ENCODE measurements at regions not wholly inside any gene's neighbourhood (a gene's known extent, or its start where the extent isn't known, plus 50 kb on each side); places are given as distances from the start of the nearest gene placed in this dataset.

GRCh38 chr2:240325016-240326007, 110.2 kb upstream of the GPC1 start:
- Histone ChIP-seq H3K4me2 (ENCODE audit: insufficient read depth in 1 of 2, low read depth in 2 of 2, low read length in 2 of 2) (no peak overlapping the region), H3K27me3 (replicated peaks in 1 of 4; ENCODE audit: control insufficient read depth in 3 of 4, extremely low read depth in 1 of 4, insufficient read depth in 3 of 4, low read length in 3 of 4) (no peaks in the 10 kb centered on the region), H3K4me3 (ENCODE audit: extremely low read depth in 1 of 4, insufficient read depth in 2 of 4, low read depth in 3 of 4, low read length in 4 of 4) (no peak overlapping the region), H3K4ac (replicated peaks; ENCODE audit: insufficient read length, low read depth, low read length) (no peak overlapping the region), H3K18ac (ENCODE audit: extremely low read depth, low read length) (no peak overlapping the region), H3K9ac (replicated peaks in 1 of 4; ENCODE audit: extremely low read depth in 1 of 4, low read depth in 3 of 4, low read length in 3 of 4) (no peak overlapping the region), H4K5ac (ENCODE audit: insufficient read length, low read depth, low read length) (no peak overlapping the region), H3K79me1 (ENCODE audit: low read depth, low read length) (no peaks in the 10 kb centered on the region), H2BK15ac (ENCODE audit: low read length) (no peak overlapping the region), H4K8ac (ENCODE audit: extremely low read depth, insufficient read depth, low read length) (no peak overlapping the region; the same call in 1 of the 2 replicates), H3K4me1 (replicated peaks in 1 of 4; ENCODE audit: control insufficient read depth in 3 of 4, insufficient read depth in 4 of 4, low read length in 3 of 4) (peaks cover 0 to 5% (median 0%) of the 10 kb centered on the region in 4 experiments; a peak in 1 of 7 replicates), H3K27ac (ENCODE audit: low read depth, low read length) (no peak overlapping the region), H3K9me3 (ENCODE audit: insufficient read depth in 2 of 2, low read depth in 1 of 2, low read length in 1 of 2) (no peaks in the 10 kb centered on the region; a peak in 2 of 4 replicates), H3K23me2 (ENCODE audit: low read depth, low read length) (no peaks in the 10 kb centered on the region), H3K79me2 (ENCODE audit: control insufficient read depth in 1 of 2, insufficient read depth in 2 of 2, low read length in 2 of 2) (no peaks in the 10 kb centered on the region), H2BK20ac (ENCODE audit: low read length) (no peak overlapping the region), H2AK5ac (ENCODE audit: low read depth, low read length) (no peak overlapping the region), H2BK120ac (replicated peaks; ENCODE audit: low read depth, low read length) (no peak overlapping the region), H3K14ac (ENCODE audit: insufficient read length) (no peak overlapping the region), H4K91ac (replicated peaks; ENCODE audit: insufficient read length, low read length) (no peak overlapping the region), H2BK12ac (ENCODE audit: low read depth, low read length) (no peak overlapping the region), H3K23ac (ENCODE audit: insufficient read length) (no peak overlapping the region), H2AFZ (ENCODE audit: low read length) (no peak overlapping the region), H3K56ac (replicated peaks; ENCODE audit: insufficient read length, low read depth, low read length) (no peak overlapping the region), H3K36me3 (ENCODE audit: control insufficient read depth in 2 of 4, insufficient read depth in 4 of 4, low read length in 3 of 4) (no peaks in the 10 kb centered on the region), H2BK5ac (ENCODE audit: low read depth, low read length) (no peak overlapping the region), H4K20me1 (replicated peaks in 1 of 2; ENCODE audit: control insufficient read depth in 1 of 2, insufficient read depth in 2 of 2, low read length in 2 of 2) (no peaks in the 10 kb centered on the region)
- ChIA-PET POLR2A (ENCODE audit: partially characterized antibody) (no interaction called here), CTCF (ENCODE audit: partially characterized antibody) (no interaction called here)
- WGBS, 2 experiments (ENCODE audit: extremely low coverage in 1 of 2, insufficient coverage in 1 of 2, insufficient read length in 1 of 2, insufficient replicate concordance in 2 of 2, low coverage in 1 of 2, low lambda C conversion rate in 2 of 2, missing lambda C conversion rate in 1 of 2), result 94% methylated on average over 25 of the region's 25 CpGs; no CpG with 5 or more reads in 1 of the 2 experiments
- no peak for TF ChIP-seq CHD2 (IDR thresholded peaks at IDR 0.05; ENCODE audit: low read length)
- no peak for DNase-seq (ENCODE audit: low read depth in 1 of 2, low spot score in 2 of 2)
- no peak for FAIRE-seq

Data from H1 (cell line).